HG03045 (cell line): ENCODE measurements at regions not wholly inside any gene's neighbourhood (a gene's known extent, or its start where the extent isn't known, plus 50 kb on each side); places are given as distances from the start of the nearest gene placed in this dataset.

ENCODE experiments used
- ATAC-seq: cut with Tn5 transposase; IDR thresholded peaks from one replicate; pipeline ENCODE4 v1.9.1; 2021; ENCODE audit warnings: mild to moderate bottlenecking, moderate library complexity; ENCODE audit not compliant: unreplicated experiment

DNA sequence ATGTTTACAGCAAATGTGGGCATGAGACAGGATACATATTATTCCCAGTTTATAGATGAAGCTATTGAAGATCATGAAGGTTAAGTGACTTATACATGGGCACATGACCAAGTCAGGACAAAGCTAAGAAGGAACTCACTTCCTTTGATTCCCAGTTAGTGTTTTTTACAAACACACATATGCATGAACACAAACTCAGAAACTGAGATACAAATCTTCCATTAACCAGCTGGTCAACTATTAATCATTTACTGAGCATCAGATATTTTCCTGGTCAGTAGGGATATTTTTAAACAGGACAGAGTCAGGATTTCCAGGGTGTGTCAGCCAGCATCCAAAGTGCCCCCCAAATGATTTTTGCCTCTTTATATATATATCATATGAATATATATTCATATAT, 222.2 kb downstream of the OGFRL1 start:
- no peak for ATAC-seq

DNA sequence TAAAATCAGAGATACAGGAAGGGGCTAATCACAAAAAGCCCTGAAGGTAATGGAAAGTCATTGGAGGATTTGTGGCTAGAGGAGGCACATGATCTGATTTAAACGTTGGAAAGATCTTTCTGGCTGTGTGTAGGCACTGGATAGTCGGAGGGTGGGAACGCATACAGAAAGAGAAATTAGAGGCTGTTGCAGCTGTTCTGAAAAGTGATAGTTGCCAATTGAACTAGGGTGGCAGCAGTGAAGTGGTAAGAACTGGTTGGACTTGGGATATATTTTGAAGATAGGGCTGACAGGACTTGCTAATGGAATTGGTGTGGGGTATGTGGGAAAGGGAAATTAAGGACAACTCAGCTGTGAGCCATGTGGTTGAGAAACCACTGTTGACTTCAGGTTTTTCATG, 223.6 kb downstream of the OGFRL1 start:
- ATAC-seq = no peak

DNA sequence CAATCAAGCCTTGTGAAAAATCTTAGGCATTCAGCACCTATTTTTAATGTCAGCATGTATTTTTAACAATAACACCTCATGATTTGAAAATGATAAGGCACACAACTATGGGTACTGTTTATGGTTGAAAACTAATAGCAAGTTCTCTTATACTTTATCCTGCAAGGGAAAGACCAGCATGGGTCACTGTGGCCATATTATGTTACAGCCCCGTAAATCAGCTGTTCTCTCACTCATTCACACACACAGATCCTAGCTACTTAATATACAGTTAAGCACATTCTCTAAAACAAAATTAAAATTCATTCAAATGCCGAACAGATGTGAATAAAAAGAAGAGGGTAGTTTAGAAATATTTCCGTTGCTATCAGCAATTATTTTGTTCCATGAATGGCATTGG, 224.4 kb downstream of the OGFRL1 start:
- no peak for ATAC-seq

DNA sequence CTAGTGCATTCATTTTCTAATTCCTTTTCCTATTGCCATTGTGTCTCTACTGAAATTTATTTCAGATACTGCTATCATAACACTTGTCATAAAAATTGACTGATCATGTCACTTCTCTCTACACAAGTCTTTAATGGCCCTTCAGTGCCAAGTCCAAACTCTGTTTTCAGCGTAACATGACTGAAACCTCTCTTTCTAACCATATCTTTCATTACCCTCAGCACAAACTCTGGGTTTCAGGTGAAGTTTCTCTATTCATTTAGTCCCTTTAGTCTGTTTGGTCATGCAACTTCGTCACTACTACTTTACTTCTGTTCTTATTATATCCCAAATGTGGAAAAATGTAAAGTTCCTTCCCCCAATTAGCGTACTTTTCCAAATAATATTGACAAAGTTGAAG, 234.9 kb downstream of the OGFRL1 start:
- no peak for ATAC-seq

DNA sequence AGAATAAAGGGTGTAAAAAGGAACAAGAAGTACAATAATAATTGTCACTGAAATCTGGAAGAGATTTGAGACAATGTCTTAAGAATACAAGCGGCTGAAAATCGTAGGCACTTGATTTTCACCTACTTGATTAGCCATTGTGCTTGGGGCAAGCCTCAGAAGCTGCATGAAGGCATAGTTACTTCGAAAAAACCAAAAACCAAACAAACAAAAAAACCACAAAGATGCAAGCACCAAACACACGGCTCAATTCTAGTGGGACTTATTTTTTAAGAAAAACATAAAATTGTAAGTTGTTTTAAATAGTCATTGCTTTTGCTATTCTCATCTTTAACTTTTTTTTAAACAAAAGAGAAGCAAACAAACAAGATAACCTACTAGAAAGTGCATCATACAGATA, 235.6 kb downstream of the OGFRL1 start:
- ATAC-seq = no peak

DNA sequence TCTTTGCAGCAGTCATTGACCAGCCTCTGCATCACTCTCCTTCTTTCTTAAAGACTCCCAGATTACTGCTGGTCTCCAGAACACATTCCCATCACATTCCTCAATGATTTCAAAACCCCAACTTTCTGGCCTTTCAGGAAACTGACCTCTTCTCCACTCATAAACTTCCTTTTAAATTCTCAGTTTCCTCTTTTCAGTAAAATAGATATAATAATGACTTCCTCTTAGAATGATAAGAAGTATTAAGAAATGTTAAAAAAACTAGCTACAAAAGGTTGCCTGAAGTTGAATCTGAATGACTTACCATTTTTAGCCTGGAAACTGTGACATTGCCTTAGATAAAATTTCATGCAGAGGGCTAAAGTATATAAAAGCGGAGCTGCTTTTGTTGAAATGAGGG, 239.3 kb downstream of the OGFRL1 start:
- ATAC-seq = no peak

DNA sequence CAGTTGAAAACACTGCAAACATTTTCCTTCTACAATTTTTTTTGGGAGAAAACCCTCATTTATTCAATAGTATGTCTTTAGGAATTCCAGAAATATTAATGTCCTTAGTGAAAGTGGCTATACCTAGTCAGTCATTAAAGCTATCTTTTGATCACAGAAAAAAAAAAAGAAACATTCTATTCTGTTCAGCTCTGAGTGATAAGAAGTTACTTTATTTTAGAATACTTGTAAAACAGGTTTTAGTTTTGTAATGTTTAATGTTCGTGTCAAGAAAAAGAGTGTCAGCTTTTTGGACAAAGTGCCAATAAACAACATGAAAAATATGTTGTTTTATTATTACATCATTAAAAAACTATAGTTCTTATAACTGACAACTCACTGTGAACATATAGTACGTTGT, 240.4 kb downstream of the OGFRL1 start:
- ATAC-seq = no peak

DNA sequence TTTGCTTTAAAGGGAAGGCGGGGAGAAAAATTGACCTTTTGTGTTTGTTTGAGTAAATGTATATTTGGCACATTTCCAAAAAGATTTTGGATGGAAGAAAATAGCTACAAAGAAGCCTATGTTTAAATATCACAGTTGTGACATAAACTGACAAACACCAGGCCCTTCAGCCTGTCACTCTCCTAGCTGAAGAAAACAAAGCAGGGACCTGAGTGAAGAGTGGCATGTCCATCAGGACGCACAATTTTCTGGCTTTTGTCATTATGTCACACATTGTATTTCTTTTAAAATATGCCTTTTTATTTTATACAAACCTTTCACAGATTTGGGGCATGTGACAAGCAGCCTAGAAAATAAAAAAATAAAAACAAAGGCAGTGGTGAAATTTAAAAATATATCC, 241.2 kb downstream of the OGFRL1 start:
- ATAC-seq = no peak

DNA sequence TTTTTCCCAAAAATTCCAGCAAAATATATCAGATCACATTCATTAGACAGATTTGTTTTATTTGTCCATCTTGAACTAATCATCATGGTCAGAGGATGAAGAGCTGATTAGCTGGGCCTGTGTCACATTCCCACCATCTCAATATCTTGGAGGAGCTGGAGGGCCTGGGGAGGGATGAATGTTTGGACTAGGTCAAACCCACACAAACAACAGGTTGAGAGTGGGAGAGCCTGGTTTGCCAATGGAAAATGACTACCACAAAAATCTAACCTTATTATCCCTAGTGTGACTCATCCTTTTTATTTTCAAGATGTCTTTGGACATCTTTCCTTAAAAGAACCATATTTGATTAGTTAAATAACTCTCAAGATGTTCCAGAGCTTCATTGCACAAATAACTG, 242.4 kb downstream of the OGFRL1 start:
- ATAC-seq = no peak

DNA sequence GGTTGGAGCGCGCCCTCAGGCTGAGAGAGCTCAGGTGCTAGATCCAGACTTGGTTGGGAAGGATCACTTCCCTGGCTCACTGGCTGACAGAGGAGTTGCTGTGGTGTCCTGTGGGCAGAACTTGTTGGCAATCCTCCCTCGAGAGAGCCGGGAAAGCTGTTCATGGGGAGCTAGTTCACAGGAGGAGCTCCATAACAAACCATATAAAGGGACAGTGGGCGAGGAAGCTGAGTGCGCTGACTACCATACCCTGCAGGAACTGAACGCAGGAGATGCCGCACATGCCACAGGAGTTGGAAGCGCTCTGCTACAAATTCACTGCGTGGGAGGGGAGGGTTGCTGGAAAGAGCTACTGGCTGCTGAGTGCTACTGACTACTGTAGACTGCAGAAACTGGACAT, 243.2 kb downstream of the OGFRL1 start:
- no peak for ATAC-seq

DNA sequence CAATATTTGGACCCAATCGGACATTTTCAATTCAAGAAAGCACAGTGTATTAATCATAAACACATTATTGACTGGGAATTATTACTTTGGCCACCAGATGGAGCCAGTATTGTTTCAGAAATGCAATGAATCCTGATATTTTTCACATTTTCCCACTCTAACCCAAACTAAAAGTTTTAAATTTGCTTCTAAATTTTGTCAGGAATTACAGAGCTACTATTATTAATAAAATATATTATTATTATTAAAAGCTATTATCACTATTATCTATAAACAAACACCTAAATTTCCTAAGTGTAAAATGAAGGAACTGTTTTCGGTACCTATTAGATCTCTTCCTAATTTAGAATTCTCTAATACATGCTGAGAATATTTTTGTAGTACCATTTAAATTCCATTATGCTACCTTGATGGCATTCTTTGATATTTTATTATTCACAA, 245.3 kb downstream of the OGFRL1 start:
- ATAC-seq = no peak

DNA sequence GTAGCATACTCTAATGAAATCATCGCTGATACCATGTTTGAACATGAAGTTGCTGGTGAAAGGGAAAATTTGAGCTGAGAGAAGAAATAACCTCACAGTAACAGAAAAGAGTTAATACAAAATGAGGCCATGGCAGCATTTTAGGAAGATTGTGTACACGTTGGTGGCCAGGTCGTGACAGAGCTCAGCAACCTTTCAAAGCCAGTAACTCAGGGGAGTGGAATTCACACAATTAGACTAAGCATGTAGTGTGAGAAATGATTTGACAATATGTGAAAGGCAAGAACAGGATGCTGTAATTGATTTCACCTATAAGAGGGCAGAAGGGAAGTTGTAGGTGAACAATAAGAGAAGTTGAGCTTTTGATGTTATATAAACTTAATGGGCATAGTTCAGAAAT, 246.3 kb downstream of the OGFRL1 start:
- ATAC-seq = no peak

DNA sequence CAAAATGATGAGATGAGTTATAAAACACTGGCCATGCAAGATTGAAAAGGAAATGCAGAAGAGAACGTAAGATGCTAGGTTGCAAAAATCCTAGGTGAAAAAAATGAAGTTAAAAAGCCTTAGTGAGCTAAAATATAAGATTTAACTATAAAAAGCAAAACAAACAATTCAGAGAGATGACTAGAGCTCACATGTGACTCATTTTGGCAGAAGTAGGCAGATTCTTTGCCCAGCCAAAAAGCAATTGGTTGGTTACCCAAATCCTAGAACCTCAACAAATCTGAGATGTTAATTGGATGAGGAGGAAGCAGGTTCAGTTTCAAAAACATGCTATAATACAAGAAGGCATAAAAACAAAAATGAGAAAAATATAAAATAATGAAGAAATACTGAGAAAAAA, 249.1 kb downstream of the OGFRL1 start:
- ATAC-seq = no peak

DNA sequence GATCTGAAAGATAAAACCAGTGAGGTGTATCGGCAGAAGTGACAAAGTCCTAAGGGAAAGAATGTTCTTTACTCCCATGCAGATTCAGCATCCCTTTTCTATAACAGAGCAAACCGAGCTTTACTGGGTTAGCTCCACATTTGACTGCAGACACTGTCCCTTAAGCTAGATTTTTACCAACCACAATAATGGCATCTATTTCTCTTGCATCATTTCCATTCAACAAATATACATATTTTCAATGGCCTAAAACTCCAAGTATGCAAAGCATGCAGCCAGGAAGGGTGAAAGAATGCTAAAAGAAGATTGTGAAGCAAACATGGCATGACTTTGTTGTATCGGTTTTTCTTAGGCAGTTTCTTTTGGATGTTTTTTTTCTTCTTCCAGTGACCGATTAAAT, 255.4 kb downstream of the OGFRL1 start:
- no peak for ATAC-seq

DNA sequence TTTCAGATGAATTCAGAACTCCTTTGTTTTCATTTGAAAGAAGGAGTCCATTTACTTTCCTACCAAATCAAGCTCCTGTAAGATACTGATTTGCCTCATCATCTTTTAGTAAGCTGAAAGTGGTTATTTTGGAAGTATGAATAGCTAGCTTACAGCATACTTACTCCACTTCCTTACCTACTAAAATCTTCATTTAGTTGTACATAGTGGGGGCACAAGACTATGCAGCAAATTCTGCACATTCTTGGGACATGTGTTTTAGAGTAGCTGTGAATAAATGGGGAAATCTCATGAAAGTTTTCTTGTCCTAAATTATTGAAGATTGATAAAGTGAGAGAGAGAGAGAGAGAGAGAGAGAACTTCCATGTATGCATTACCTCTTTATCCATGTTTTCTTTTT, 256.3 kb downstream of the OGFRL1 start:
- no peak for ATAC-seq

DNA sequence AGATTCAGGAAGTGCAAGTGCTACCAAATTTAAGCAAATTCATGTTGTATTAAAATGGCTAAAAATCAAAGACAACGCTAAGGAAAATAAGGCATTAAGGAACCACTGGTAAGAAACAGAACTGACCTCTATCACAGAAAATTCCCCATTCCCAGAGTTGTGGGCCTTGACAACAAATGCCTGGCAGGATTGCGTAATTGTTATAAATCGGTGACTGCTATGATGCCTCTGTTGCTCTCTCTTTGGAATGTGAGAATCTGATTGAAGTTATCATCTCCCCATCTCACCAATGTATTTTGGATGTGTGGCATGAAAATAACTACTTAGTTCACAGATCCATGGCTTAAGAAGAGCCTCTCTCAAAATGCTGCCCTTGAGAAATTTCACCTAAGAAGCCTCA, 257.3 kb downstream of the OGFRL1 start:
- ATAC-seq = no peak

DNA sequence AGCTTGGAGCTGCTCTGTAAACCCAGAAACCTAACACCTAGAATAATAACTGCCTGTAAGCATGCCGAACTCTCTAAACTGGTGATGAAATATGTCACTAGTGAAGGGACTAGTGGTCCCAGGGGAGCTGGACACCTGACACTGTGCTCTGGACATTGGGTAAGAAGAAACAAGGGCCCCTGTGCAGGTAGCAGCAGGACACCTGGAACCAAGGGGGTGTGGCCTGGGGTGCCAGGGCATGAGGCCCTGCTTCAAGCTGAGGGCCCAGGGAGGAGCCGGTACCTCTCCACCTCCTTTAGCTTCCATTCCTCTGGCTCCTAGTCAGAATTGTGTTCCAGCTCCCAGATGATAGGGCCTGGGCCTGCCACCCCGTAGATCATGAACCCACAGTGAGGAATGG, 263.2 kb downstream of the OGFRL1 start:
- no peak for ATAC-seq

DNA sequence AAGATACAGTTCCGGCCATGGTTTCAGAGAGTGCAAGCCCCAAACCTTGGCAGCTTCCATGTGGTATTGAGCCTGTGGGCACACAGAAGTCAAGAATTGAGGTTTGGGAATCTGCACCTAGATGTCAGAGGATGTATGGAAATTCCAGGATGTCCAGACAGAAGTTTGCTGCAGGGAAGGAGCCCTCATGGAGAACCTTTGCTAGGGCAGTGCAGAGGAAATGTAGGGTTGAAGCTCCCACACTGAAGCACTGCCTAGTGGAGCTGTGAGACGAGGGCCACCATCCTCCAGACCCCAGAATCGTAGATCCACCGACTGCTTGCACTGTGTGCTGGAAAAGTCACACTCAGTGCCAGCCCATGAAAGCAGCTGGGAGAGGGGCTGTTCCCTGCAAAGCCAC, 267.5 kb downstream of the OGFRL1 start:
- no peak for ATAC-seq

DNA sequence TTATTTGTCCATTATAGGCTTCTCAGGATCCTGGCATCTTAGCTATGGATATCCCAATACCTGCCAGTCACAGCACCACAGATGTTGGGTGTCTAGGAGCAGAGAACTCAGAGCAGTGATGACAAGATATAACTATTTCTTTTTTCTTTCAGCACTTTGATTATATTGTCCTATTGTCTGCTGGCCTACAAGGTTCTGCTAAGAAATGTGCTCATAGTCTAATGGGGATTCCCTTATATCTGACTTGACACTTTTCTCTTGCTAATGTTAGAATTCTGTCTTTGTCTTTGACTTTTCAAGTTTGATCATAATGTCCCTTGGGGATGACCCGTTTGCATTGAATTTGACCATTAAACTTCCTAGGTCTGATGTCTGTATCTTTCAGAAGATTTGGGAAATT, 270.4 kb downstream of the OGFRL1 start:
- ATAC-seq = no peak

DNA sequence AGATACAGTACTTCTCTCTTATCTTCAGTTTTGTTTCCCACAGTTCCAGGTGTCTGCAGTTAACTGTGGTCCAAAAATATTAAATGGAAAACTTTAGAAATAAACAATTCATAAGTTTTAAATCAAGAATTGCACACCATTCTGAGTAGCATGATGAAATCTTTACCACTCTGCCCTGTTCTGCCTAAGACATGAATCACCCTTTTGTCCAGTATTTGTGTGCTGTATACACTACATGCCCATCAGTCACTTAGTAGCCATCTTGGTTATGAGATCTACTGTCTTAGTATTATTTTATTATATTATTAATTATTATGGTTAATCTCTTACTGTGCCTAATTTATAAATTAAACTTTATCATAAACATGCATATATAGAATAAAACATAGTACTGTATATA, 279.0 kb downstream of the OGFRL1 start:
- no peak for ATAC-seq

DNA sequence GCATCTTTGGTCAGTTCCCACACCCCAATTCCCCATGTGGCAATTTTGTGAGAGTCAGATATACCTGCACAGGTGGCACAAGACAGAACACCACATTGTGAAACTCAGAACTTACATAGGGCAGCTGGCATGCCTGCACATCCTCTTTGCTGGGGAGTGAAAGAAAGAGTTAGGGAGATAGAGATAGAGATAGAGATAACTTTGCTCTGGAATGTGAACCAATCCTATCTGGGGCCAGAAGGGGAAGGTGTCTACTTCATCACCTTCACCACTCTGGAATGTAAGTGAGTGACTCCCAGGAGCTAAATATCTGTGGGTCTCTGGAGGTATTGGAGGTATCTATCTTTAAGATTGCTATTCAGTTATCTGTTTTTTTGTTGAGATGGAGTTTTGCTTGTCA, 289.2 kb downstream of the OGFRL1 start:
- ATAC-seq = no peak

DNA sequence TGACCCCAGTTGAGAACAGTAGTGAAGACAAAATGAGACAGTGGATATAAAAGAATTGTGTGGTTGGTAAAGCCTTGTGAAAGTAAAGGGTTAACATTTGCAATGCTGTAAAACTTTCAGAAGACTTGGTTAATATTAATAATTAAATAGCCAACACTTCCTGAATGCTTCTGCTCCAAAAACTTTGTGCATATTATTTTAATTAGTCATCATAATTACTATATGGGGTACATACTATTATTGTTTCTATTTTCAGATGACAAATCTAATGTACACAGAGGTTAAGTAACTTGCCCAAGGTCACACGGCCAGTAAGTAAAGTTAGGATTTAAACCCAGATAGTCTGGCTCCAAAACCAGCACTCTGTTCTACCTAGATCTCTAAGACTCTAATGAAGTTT, 291.3 kb downstream of the OGFRL1 start:
- ATAC-seq = no peak

DNA sequence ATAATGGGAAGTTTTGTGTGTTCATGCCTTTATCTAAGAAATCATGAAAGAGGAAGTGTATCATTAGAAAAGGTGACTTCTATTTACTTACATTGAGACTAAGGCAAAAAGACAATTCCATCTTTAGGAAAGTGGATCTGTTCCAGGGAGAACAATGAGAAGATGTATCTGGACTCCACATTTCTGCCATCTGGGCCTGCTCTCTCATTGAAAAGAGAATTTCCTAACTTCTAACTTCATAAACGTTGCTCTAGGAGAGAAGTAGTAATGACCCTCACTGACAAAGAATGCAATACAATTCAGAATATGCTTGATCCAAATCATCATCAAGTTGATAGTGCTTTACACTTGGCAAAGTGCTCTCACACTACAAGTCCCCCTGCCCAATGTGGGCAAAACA, 294.2 kb downstream of the OGFRL1 start:
- ATAC-seq = no peak
